KG1 (cell line): ENCODE measurements at regions not wholly inside any gene's neighbourhood (a gene's known extent, or its start where the extent isn't known, plus 50 kb on each side); places are given as distances from the start of the nearest gene placed in this dataset.
A peak's percentile ranks its signal among the peaks of the same experiment; 100 is the strongest.

Source experiments
- DNase-seq: peaks from one replicate; lab custom pipeline; 2025; lab: John Stamatoyannopoulos, UW

- no peak for DNase-seq
Measured at GRCh38 chr10:45198486-45199204, 116.8 kb downstream of the OR13A1 start.

GRCh38 chr10:45199205-45199740 lies 116.1 kb downstream of the OR13A1 start:
- no peak for DNase-seq

GRCh38 chr10:45201271-45201670 lies 114.1 kb downstream of the OR13A1 start:
- no peak for DNase-seq

- no peak for DNase-seq
Measured at GRCh38 chr10:45202242-45202641, 113.2 kb downstream of the OR13A1 start.

GRCh38 chr10:45204954-45205775 lies 110.2 kb downstream of the OR13A1 start:
- no peak for DNase-seq

GRCh38 chr10:45209888-45210287 lies 105.5 kb downstream of the OR13A1 start:
- no peak for DNase-seq

GRCh38 chr10:45211576-45211975 lies 103.8 kb downstream of the OR13A1 start:
- DNase-seq: no peak

GRCh38 chr10:45219416-45219815 lies 96.0 kb downstream of the OR13A1 start:
- DNase-seq: no peak

- no peak for DNase-seq
Measured at GRCh38 chr10:45220931-45221330, 94.5 kb downstream of the OR13A1 start.

- DNase-seq: no peak
Measured at GRCh38 chr10:45224219-45224841, 91.1 kb downstream of the OR13A1 start.

- no peak for DNase-seq
Measured at GRCh38 chr10:45227042-45227441, 88.4 kb downstream of the OR13A1 start.

GRCh38 chr10:45227456-45227855 lies 88.0 kb downstream of the OR13A1 start:
- DNase-seq: no peak

- no peak for DNase-seq
Measured at GRCh38 chr10:45229823-45230222, 85.6 kb downstream of the OR13A1 start.

- peak; percentile 42 for DNase-seq
Measured at GRCh38 chr10:45235260-45235769, 80.1 kb downstream of the OR13A1 start.

GRCh38 chr10:45235798-45236220 lies 79.6 kb downstream of the OR13A1 start:
- no peak for DNase-seq

- no peak for DNase-seq
Measured at GRCh38 chr10:45238896-45239295, 76.5 kb downstream of the OR13A1 start.

GRCh38 chr10:45239642-45240041 lies 75.8 kb downstream of the OR13A1 start:
- DNase-seq: no peak

- DNase-seq: no peak
Measured at GRCh38 chr10:45241865-45242520, 73.4 kb downstream of the OR13A1 start.

GRCh38 chr10:45243261-45243660 lies 72.1 kb downstream of the OR13A1 start:
- DNase-seq: no peak

- DNase-seq: no peak
Measured at GRCh38 chr10:45246522-45246921, 68.9 kb downstream of the OR13A1 start.

- DNase-seq: peak; percentile 83
Measured at GRCh38 chr10:45249978-45250693, 65.3 kb downstream of the OR13A1 start.
